GM18520 (cell line): ENCODE measurements at regions not wholly inside any gene's neighbourhood (a gene's known extent, or its start where the extent isn't known, plus 50 kb on each side); places are given as distances from the start of the nearest gene placed in this dataset.
"Not testable (repeated sequence)": the region's sequence is repeated elsewhere in the genome, so short reads cannot be mapped to it uniquely, and the experiment has no call there.

Source experiments
- ATAC-seq: cut with Tn5 transposase; IDR thresholded peaks from one replicate; pipeline ENCODE4 v1.9.1; 2021; ENCODE audit not compliant: unreplicated experiment

- ATAC-seq: no peak
Measured at GRCh38 chr6:23823421-23823820, 302.6 kb upstream of the NRSN1 start.

DNA sequence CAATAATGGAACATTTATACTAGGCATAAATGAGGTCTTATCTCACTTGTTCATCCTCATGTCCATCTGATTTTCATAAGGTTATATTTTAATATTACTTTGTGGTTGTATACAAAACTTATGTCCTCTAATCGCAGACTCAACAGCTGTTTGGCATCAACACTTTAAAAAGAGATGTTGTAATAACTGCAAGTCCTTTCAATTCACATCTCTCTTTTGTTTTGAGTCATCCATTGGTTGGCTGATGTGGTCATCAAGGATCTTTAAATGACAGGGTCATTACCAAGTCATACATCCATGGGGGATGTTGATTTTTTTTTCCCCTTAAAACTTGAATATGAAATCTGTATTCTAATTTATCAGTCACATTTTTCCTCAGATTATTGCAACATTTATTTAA is 299.4 kb upstream of the NRSN1 start:
- no peak for ATAC-seq

GRCh38 chr6:23828861-23829260 is 297.2 kb upstream of the NRSN1 start:
- ATAC-seq: no peak

DNA sequence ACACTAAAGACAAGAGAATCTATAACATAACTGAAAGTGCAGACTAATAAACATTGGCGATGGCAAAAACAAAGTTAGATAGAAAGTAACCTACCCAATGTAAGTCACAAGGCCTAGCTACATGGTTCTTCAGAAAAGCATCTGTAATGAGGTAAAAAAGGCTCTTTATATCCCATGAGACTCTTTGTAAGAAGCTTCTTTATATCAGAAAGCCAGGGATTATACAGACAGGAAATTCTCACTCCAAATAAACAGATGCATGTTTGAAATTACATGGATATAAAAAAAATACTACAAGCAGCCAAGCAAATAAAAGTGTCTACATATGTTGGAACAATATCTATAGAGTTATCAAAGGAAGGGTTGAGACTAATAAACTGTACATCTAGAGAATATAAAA is 284.9 kb upstream of the NRSN1 start:
- no peak for ATAC-seq

GRCh38 chr6:23842760-23843159 is 283.3 kb upstream of the NRSN1 start:
- no peak for ATAC-seq

- ATAC-seq: no peak
Measured at GRCh38 chr6:23851522-23851921, 274.5 kb upstream of the NRSN1 start.

GRCh38 chr6:23853566-23854133 is 272.4 kb upstream of the NRSN1 start:
- not testable (repeated sequence) for ATAC-seq

GRCh38 chr6:23854154-23854553 is 271.9 kb upstream of the NRSN1 start:
- not testable (repeated sequence) for ATAC-seq

DNA sequence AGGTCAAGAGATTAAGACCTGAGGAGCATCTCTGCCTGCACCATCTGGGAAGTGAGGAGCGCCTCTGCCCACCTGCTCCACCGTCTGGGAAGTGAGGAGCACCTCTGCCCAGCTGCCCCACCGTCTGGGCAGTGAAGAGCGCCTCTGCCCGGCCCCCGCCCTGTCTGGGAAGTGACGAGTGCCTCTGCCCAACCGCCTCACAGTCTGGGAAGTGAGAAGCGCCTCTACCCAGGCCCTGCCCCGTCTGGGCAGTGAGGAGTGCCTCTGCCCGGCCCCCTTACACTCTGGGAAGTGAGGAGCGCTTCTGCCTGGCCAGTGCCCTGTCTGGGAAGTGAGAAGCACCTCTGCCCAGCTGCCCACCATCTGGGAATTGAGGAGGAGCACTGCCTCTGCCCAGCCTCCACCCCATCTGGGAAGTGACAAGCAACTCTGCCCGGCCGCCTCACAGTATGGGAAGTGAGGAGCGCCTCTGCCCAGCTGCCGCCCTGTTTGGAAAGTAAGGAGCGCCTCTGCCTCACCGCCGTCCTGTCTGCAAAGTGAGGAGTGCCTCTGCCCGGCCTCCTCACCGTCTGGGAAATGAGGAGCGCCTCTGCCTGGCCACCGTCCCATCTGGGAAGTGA is 270.4 kb upstream of the NRSN1 start:
- no peak for ATAC-seq

DNA sequence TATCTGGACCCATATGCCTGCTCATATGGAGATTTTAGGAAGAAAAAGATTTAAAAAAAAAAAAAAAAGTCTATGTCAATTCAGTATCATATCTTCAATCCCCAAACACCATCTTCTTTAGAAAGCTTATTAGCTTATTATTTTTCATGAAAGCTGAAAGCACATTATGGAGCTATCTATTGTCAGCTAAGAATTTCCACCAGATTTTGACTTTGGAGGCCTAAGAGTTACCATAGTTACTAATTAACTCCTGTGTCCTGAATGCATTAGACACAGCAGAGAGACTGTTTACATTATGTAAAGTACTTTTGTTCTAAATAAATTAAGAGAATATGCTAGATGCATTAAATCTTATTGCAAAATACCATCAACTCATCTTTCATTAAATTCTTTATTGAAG is 255.5 kb upstream of the NRSN1 start:
- no peak for ATAC-seq

DNA sequence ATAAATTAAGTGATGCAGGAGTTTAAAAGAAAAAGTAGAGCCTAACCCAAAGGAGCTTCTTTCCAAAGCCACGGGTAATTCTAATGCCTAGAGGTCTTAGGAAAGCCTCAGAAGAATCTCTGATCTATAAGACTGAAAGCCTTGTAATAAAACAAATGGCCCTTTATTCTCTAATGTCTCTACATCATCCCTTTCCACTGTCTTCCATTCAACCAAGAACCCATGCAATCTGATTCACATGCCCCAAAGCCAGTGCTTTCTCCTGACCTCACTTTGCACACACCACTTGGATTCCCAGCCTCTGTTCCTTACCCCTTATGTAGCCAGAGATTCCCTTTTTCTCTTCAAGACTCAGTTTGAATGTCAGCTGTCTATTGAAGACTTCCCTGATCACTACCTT is 252.9 kb upstream of the NRSN1 start:
- ATAC-seq: no peak

GRCh38 chr6:23875006-23875405 is 251.0 kb upstream of the NRSN1 start:
- no peak for ATAC-seq

DNA sequence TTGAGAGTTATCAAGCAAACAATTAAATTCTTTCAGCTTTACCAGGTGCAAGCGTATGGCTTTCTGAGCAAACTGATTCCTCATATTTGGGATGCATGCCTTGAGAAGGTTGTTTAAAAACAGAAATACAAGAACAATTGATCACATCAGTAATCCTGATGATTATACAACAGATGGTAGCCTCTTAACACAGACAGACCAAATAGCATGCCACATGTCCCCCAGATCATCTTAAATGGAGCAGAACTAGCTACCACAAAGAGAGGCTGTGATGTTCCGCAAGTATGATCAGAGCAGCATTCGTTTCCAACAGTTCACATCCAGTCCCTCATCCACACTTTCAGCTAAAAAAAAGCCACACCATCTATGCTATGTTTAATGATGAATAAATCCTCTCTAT is 246.2 kb upstream of the NRSN1 start:
- no peak for ATAC-seq

- ATAC-seq: no peak
Measured at GRCh38 chr6:23890543-23891227, 235.3 kb upstream of the NRSN1 start.

DNA sequence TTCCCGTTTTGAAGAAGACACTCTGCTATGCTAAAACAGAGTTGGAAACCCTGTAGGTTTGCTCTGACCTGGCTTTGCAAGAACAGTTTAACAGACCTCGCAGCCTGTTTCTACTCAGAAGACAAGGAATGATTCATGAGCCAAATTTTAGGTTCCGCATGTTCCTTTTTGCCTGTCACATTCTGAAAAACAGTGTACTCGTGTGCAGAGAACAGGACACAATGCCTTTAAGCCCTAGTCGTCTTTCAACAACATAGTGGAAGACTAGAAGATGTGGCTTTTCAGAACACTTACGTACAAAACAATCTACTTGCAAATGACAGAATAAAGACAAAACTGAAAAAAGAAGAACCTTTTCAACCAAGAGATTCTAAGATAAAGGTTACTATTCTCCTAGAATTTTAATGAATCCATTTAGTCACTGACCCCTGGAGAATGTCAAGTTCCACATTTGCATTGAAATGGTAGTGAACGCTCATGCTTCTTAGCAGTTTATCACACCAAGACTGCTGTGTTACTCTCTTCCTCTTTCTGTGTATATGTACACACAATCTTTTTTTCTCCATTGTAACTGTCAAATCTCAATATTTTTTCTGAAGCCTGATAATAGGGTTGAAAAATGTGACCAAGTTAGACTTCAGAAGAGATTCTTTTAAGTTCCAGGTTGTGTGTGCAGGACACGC is 220.7 kb upstream of the NRSN1 start:
- no peak for ATAC-seq

- no peak for ATAC-seq
Measured at GRCh38 chr6:23910420-23910819, 215.6 kb upstream of the NRSN1 start.

DNA sequence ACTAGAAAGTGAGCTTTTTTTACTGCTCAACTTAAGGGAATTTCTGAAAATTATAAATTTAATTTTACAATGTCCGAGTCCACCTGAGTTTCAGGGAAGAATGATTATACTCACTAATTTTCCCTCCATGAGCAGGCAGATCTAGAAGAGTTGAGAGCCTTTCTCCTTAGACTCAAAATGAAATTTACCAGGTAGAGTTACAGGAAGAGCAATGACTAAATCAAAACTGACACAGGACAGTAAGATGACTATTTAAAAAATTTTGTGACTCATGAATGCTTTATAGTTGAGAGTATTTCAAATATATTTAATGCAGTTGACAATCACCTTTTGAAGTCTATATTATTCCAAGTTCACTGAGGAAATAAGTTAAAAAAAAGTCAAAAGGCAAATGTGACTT is 198.1 kb upstream of the NRSN1 start:
- ATAC-seq: no peak

DNA sequence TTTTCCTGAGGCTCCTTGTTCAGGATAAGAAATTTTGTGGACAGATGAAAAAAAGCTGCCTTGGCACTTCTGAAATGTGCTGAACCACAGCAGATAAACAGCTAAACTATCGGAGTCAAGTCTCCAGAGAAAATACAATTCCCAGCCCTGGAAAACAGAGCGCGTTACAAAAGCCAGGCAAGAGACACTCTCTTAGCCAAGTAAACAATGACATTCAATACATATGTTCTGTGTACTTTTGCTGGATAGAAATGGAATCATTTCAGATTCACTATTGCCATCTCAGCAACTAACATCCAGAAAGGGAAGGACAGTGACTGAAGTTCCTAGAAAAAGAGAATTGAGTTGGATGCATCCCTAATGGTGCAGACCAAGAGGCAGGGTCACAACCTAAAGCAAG is 196.8 kb upstream of the NRSN1 start:
- ATAC-seq: no peak

DNA sequence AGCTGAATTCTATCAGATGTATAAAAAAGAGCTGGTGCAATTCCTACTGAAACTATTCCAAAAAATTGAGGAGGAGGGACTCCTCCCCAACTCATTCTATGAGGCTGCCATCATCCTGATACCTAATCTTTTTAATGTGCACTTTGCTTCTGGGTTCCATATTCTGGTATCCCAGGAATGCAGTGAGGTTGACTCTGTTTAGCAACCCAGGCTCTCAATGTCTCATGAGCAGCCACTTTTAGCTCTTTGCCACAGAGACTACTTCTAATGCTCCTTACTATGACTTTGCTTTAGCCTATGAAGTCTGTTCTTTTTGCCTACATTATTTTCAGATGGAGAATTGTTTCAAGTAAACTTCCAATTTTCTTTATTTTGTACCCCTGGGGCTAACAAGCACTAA is 185.5 kb upstream of the NRSN1 start:
- no peak for ATAC-seq

DNA sequence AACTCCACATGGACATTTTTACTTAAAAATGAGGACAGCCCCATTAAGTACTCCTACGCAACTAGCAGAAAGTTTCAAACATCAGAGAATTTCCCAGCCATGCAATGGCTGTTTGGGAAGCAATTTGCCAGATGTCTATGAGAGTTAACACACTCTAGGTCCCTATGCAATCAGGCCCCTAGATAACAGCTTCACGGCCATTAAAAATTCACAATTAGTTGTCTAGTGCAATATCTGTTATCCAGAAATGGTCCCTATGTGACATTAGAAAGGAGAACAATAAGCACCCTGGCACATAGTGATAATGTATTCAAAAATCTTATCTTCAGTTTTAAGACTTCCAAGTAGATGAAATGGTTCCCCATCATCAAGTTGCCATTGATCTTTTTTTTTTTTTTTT is 174.3 kb upstream of the NRSN1 start:
- no peak for ATAC-seq

- ATAC-seq: no peak
Measured at GRCh38 chr6:23952245-23952644, 173.8 kb upstream of the NRSN1 start.

DNA sequence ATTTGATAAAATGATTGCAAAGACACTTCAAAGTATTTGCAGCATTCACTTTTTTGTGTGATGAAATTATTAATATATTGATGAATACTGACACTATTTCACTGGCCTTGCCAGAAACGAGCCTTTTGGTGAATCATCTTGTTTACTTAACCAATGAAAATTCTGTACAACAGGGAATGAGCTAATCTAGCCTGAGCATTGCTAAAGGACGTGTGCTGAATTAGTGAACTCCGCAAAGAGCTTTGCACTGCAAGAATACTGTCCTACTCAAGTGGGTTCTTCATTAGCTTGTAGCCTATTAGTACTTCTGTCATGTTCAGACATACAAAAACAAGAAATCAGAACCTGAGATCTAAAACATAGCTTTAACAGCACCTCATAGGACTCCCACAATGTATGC is 172.0 kb upstream of the NRSN1 start:
- ATAC-seq: no peak
